Breast epithelium (tissue), 4 donors: ENCODE measurements at regions not wholly inside any gene's neighbourhood (a gene's known extent, or its start where the extent isn't known, plus 50 kb on each side); places are given as distances from the start of the nearest gene placed in this dataset.
A peak's percentile ranks its signal among the peaks of the same experiment; 100 is the strongest.
"Not testable (repeated sequence)": the region's sequence is repeated elsewhere in the genome, so short reads cannot be mapped to it uniquely, and the experiment has no call there.

Experiments
- DNase-seq, 2 donors: peaks; one replicate each; pipeline ENCODE4 v3.0.0-alpha.2; 2019; ENCODE audit warnings: low spot score in 2 of 2
- H3K27ac ChIP-seq, 2 donors: fragments of 200-600 bp; sonication (generic) in 1 of 2; one replicate each; pipeline ENCODE4 v1.5.1; 2016 to 2019; ENCODE audit warnings: mild to moderate bottlenecking in 1 of 2
- H3K27me3 ChIP-seq, 2 donors: fragments of 200-600 bp; sonication (generic) in 1 of 2; one replicate each; pipeline versions ENCODE4 v1.5.1 to v1.6.0; 2017 to 2019; ENCODE audit warnings: control low read depth in 1 of 2, mild to moderate bottlenecking in 1 of 2
- H3K36me3 ChIP-seq: fragments of 200-600 bp; one replicate; pipeline ENCODE4 v1.5.1; 2019
- H3K4me1 ChIP-seq, 2 donors: fragments of 200-600 bp; sonication (generic); one replicate each; pipeline ENCODE4 v1.5.1; 2016 to 2019; ENCODE audit warnings: control low read depth in 1 of 2
- H3K4me3 ChIP-seq, 3 donors: fragments of 200-600 bp; sonication (generic); 1 replicate in 2 of 3; 2 replicates in 1 of 3; pipeline ENCODE4 v1.5.1; 2016 to 2019; ENCODE audit warnings: mild to moderate bottlenecking in 3 of 3, moderate library complexity in 2 of 3
- H3K9me3 ChIP-seq, 2 donors: fragments of 200-600 bp; sonication (generic) in 1 of 2; one replicate each; pipeline ENCODE4 v1.5.1; 2016 to 2019; ENCODE audit warnings: control low read depth in 1 of 2
- POLR2A ChIP-seq: fragments of 450-650 bp; IDR thresholded peaks from one replicate; pipeline ENCODE4 v1.6.1; 2016; ENCODE audit warnings: antibody characterized with exemption, mild to moderate bottlenecking, moderate library complexity
- POLR2AphosphoS5 ChIP-seq, 3 donors: sonication (generic); formaldehyde crosslinking; IDR thresholded peaks; one replicate each; pipeline ENCODE4 v1.6.1; 2017; ENCODE audit warnings: antibody characterized with exemption in 3 of 3
- intact Hi-C: fragments of 100-400 bp; cut with DNase I; formaldehyde crosslinking; loops from one replicate; pipeline ENCODE4 v1.15.1; 2023; ENCODE audit warnings: low total_unique reads
- TF ChIP-seq, protein P1 (sequence below), 3 donors: fragments of 450-650 bp; IDR thresholded peaks; one replicate each; pipeline ENCODE4 v1.5.1; 2016 to 2017; ENCODE audit warnings: antibody characterized with exemption in 3 of 3, mild to moderate bottlenecking in 3 of 3, moderate library complexity in 3 of 3

DNA sequence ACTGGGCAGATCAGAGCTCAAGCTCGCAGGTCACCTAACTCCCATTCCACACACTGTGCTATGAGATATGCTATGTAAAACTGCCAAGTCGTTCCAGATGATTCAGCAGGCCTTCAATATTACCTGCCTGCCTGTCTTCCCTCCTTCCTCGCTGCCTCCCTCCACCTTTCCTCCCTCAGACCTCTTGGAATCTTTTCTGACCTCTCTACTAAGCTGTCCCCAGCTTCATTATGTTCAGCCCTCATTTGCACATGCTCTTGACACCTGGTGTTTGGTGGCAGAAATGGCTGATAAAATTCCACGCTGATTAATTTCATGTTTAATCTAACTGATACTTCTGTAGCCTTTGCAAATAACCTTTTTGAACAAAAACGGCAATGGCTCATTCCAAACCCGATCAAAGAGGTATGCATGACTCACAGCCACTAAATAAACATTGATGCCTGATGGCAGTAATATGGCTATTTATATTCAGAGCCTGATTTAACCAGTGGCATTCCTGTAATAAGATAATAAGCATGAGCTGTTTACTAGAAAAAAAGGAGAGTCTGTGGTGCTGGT, 130.8 kb upstream of the EGLN3 start:
- H3K27me3 ChIP-seq: no peaks in the 10 kb centered on the region
- H3K27ac ChIP-seq: peak overlapping the region; percentile 17 to 47
- no peaks in the 10 kb centered on the region for H3K4me1 ChIP-seq
- TF ChIP-seq POLR2AphosphoS5 (IDR thresholded peaks at IDR 0.05) (no peak), POLR2A (no peak)
- TF ChIP-seq, protein P1, sequence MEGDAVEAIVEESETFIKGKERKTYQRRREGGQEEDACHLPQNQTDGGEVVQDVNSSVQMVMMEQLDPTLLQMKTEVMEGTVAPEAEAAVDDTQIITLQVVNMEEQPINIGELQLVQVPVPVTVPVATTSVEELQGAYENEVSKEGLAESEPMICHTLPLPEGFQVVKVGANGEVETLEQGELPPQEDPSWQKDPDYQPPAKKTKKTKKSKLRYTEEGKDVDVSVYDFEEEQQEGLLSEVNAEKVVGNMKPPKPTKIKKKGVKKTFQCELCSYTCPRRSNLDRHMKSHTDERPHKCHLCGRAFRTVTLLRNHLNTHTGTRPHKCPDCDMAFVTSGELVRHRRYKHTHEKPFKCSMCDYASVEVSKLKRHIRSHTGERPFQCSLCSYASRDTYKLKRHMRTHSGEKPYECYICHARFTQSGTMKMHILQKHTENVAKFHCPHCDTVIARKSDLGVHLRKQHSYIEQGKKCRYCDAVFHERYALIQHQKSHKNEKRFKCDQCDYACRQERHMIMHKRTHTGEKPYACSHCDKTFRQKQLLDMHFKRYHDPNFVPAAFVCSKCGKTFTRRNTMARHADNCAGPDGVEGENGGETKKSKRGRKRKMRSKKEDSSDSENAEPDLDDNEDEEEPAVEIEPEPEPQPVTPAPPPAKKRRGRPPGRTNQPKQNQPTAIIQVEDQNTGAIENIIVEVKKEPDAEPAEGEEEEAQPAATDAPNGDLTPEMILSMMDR (IDR thresholded peaks at IDR 0.05): no peak
- DNase-seq: no peak
- no peak overlapping the region for H3K4me3 ChIP-seq
- intact Hi-C loops: no loop called here
- H3K9me3 ChIP-seq: no peaks in the 10 kb centered on the region
- no peaks in the 10 kb centered on the region for H3K36me3 ChIP-seq

DNA sequence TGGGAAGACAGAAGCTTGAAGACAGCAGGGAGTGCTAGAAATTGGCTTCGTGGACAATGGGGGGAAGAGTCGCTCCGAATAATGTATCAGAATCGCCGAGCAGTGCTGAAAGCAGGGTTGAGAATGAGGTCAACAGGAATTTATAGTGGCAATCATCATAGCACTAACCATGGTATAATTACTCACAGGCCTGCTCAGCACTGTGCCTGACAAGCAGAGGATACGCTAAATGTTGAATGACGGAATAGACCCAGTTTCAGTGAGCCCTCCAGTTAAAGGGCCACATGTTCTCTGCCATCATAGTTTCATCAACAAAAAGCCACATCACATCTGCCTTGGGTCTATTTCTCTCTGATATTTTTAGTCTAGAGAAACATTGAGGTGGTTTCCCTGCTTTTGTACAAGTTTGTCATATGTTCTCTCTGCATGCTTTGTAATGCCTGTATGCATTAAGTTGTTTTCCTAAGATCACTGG, 130.3 kb upstream of the EGLN3 start:
- no peak overlapping the region for H3K4me3 ChIP-seq
- TF ChIP-seq POLR2A (no peak), POLR2AphosphoS5 (IDR thresholded peaks at IDR 0.05) (no peak)
- TF ChIP-seq, protein P1 (IDR thresholded peaks at IDR 0.05): no peak
- H3K27me3 ChIP-seq: no peaks in the 10 kb centered on the region
- no peak for DNase-seq
- no peaks in the 10 kb centered on the region for H3K36me3 ChIP-seq
- no peaks in the 10 kb centered on the region for H3K4me1 ChIP-seq
- H3K27ac ChIP-seq: peak overlapping the region in 1 of 2 donors; percentile 47
- no peaks in the 10 kb centered on the region for H3K9me3 ChIP-seq
- intact Hi-C loops: no loop called here

DNA sequence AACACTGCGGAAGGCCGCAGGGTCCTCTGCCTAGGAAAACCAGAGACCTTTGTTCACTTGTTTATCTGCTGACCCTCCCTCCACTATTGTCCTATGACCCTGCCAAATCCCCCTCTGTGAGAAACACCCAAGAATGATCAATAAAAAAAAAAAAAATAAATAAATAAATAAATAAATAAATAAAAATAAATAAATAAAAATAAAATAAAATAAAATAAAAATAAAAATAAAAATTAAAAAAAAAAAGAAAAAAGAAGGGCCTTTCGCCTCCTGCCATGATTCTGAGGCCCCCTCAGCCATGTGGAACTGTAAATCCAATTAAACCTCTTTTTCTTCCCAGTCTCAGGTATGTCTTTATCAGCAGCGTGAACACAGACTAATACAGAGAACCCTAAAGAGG, 128.8 kb upstream of the EGLN3 start:
- H3K4me1 ChIP-seq, H3K27ac ChIP-seq, H3K27me3 ChIP-seq, H3K36me3 ChIP-seq, intact Hi-C loops, H3K9me3 ChIP-seq, H3K4me3 ChIP-seq, DNase-seq: not testable (repeated sequence)

DNA sequence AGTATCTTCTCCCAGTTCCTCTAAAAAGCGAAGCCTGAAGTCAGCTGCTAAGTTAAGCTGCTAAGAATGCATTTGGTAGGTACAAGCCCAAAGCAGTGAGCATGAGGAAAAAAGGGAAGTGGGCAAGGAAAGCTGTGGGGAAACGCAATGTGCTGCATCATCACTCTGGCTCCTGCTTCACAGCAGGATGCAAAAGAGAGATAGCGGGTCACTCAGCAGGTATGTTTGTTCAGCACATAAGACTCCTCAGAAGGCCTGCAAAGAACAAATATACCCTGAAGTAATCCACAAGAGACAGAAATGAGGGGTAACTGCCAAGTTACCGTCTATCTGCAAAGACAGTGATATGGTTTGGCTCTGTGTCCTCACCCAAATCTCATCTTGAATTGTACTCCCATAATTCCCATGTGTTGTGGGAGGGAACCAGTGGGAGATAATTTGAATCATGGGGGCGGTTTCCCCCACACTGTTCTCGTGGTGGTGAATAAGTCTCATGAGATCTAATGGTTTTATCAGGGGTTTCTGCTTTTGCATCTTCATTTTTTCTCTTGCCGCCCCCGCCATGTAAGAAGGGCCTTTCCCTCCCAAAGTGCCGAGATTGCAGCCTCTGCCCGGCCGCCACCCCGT, 127.4 kb upstream of the EGLN3 start:
- Histone ChIP-seq H3K36me3 (no peaks in the 10 kb centered on the region), H3K4me3 (no peak overlapping the region), H3K4me1 (no peaks in the 10 kb centered on the region), H3K27ac (no peak overlapping the region), H3K9me3 (no peaks in the 10 kb centered on the region), H3K27me3 (no peaks in the 10 kb centered on the region)
- no peak for DNase-seq
- intact Hi-C loops: no loop called here
- TF ChIP-seq POLR2A (no peak), POLR2AphosphoS5 (IDR thresholded peaks at IDR 0.05) (no peak)
- TF ChIP-seq, protein P1 (IDR thresholded peaks at IDR 0.05): no peak

DNA sequence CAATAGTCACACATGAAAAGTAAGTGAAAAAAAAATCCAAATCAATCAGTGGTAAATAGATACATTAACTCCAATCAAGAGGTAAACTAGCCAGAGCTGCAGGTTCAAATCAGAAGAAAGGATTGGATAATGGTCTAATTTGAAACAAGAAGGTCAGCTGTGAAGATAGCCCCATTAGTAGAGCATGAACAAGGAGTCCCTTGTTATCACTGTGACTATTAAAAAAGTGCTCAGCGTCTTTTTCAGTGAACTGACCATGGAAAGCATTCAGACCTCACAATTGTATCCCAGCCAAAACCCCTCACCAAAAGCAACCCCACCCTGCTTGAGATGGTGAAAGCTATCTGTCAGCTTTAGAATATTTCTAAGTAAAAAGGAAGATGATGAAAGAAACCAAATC, 125.0 kb upstream of the EGLN3 start:
- no peak overlapping the region for H3K4me3 ChIP-seq
- intact Hi-C loops: no loop called here

More for the DNA sequence above, 125.0 kb upstream of the EGLN3 start:
- no peaks in the 10 kb centered on the region for H3K9me3 ChIP-seq
- no peaks in the 10 kb centered on the region for H3K27me3 ChIP-seq
- no peaks in the 10 kb centered on the region for H3K36me3 ChIP-seq
- H3K4me1 ChIP-seq: no peaks in the 10 kb centered on the region
- no peak for TF ChIP-seq POLR2A
- TF ChIP-seq, protein P1 (IDR thresholded peaks at IDR 0.05): no peak
- no peak for TF ChIP-seq POLR2AphosphoS5 (IDR thresholded peaks at IDR 0.05)
- DNase-seq: no peak
- H3K27ac ChIP-seq: no peak overlapping the region
